AG10803 (cell line): ENCODE measurements at regions not wholly inside any gene's neighbourhood (a gene's known extent, or its start where the extent isn't known, plus 50 kb on each side); places are given as distances from the start of the nearest gene placed in this dataset.

Experiments used
- DNase-seq: peaks from one replicate; pipeline ENCODE4 v3.0.0; 2010; ENCODE audit warnings: low read depth
- H3K4me3 ChIP-seq: 2 replicates; pipeline ENCODE4 v1.5.1; 2011; ENCODE audit warnings: mild to moderate bottlenecking, low read length, control low read depth
- TF ChIP-seq, protein P1 (sequence below): conservative IDR thresholded peaks from 2 replicates; pipeline ENCODE4 v1.5.1; 2011; ENCODE audit warnings: mild to moderate bottlenecking, low read length, control low read depth, inconsistent platforms

DNA sequence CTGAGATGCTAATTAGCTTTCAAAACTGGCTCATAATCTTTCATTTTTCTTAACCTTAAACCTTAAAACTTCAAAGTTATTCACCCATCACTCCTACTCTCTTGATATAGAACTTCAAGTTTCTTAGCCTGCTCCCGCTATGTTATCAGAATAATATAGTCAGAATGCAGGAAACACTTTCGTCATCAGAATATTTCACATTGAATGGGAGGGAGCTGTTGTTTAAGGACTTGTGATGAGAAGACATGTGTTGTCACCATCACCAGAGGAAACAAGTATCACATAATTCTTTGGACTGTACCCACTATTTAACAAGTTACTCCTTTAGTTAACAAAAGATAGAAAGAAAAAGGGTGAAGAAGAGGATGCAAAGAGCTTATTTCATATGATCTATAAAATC lies 65.0 kb upstream of the FNDC3A start:
- H3K4me3 ChIP-seq, result no peak overlapping the region
- DNase-seq, result no peak
- TF ChIP-seq, protein P1, sequence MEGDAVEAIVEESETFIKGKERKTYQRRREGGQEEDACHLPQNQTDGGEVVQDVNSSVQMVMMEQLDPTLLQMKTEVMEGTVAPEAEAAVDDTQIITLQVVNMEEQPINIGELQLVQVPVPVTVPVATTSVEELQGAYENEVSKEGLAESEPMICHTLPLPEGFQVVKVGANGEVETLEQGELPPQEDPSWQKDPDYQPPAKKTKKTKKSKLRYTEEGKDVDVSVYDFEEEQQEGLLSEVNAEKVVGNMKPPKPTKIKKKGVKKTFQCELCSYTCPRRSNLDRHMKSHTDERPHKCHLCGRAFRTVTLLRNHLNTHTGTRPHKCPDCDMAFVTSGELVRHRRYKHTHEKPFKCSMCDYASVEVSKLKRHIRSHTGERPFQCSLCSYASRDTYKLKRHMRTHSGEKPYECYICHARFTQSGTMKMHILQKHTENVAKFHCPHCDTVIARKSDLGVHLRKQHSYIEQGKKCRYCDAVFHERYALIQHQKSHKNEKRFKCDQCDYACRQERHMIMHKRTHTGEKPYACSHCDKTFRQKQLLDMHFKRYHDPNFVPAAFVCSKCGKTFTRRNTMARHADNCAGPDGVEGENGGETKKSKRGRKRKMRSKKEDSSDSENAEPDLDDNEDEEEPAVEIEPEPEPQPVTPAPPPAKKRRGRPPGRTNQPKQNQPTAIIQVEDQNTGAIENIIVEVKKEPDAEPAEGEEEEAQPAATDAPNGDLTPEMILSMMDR, result no peak

DNA sequence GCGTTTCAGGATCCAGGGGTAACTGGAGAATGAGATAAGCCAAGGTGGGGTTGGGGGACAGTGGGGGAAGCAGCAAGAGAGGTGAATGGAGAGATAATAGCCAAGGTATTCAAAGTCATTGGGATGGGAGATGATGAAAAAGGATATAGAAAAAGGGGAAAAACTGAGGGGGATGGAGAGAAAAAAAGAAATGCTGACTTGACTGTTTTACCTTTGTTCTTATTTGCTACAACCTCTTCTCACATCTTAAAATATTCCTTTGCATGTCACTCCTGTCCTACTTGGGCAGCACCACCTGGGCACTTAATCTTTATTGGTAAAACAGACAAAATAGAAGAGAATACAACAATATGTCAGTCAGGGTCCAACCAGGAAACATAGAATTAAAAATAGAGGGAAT lies 56.0 kb upstream of the FNDC3A start:
- no peak for DNase-seq
- no peak overlapping the region for H3K4me3 ChIP-seq
- TF ChIP-seq, protein P1, result no peak

DNA sequence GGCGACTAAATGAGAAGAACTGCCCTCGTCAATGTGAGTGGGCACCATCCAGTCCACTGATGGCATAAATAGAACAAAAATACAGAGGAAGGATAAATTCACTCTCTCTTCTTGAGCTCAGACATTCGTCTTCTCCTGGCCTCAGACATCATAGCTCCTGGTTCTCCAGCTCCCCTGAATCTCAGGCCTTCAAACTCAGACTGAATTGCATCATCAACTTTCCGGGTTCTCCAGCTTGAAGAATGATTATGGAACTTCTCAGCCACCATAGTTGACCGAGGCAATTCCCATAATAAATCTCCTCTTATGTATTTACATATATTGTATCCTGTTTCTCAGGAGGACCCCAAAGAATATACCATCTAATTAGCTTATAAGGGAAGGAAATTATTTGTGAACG lies 55.0 kb upstream of the FNDC3A start:
- H3K4me3 ChIP-seq, result no peak overlapping the region
- no peak for DNase-seq
- TF ChIP-seq, protein P1, result no peak

DNA sequence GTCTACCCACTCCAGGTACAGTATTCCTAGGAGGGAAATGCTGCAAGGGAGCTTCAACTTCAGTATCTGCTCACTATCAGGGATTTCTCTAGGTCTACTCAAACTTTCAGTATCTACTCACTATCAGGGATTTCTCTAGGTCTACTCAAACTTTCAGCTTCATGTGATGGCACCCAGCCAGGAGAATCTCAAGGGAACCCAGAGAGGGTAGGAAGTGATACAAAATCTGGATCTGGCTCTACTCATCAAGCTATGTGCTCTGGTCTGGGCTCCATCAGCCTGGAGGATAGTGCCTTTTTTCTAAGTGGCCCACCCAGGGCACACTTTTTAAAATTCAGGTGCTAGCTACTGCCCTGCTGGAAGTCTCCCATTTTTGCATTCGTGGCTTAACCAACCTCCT lies 52.3 kb upstream of the FNDC3A start:
- no peak for DNase-seq
- TF ChIP-seq, protein P1, result no peak

DNA sequence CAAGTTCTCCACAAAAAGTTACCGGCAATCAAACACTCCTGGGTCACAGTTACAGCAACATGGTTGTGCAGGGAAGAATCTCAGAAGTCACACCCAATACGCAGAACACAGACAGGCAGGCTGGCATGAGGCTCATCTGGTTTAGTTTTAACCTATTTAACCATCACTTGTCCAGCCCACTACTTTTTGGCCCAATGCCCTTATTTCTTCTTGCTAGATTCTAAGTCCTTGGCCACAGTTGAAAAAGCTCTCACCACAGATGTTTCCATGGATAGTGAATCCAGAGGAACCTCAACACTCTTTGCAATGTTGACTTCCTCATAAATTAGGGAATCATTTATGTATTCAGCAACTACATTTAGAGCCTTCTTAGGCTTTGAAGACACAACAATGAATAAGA lies 50.7 kb upstream of the FNDC3A start:
- no peak overlapping the region for H3K4me3 ChIP-seq
- DNase-seq, result no peak
- TF ChIP-seq, protein P1, result no peak

More for the DNA sequence above, 52.3 kb upstream of the FNDC3A start:
- no peak overlapping the region for H3K4me3 ChIP-seq
